K562 (cell line): ENCODE measurements at regions not wholly inside any gene's neighbourhood (a gene's known extent, or its start where the extent isn't known, plus 50 kb on each side); places are given as distances from the start of the nearest gene placed in this dataset.

Experiments used
- ATAC-seq: fragments of 200-7000 bp; cut with Tn5 transposase; 3 replicates; pipeline ENCODE4 v1.9.1; 2020; ENCODE audit warnings: moderate library complexity
- BruUV-seq: library from RNA; stranded (reverse); fragments of 400-500 nt; replicated peaks from 2 replicates; lab custom pipeline; 2021; lab: Mats Ljungman, UMichigan
- CTCF ChIA-PET: fragments of 300-600 bp; formaldehyde crosslinking; extraction: SDS; loops from one replicate; lab custom pipeline; 2021; ENCODE audit warnings: low intra/inter-chr PET ratio; lab: Yijun Ruan, JAX
- POLR2A ChIA-PET: fragments of 300-600, 350-650 bp; sonication (Branson Sonifier 250); formaldehyde crosslinking; extraction: SDS; loops from one replicate; lab custom pipeline; 2021; ENCODE audit warnings: antibody characterized with exemption, inconsistent platforms; lab: Yijun Ruan, JAX
- DNase-seq, 4 experiments: peaks; one replicate each; pipeline versions ENCODE4 v3.0.0 to v3.0.0-alpha.2; 2011 to 2018; ENCODE audit warnings: low spot score in 3 of 4, mixed read lengths in 3 of 4; ENCODE audit errors: extremely low read depth in 1 of 4
- FAIRE-seq: peaks from 2 replicates; lab custom pipeline; 2011; peaks lifted over from hg19 to GRCh38; lab: Jason Lieb, UNC
- H2AFZ ChIP-seq: 2 replicates; pipeline ENCODE4 v1.6.0; 2011; ENCODE audit warnings: low read depth, low read length, control low read depth, inconsistent platforms
- H3K27ac ChIP-seq: fragments of 200-600 bp; 3 replicates; pipeline ENCODE4 v1.8.0; 2011; ENCODE audit warnings: low read depth, mild to moderate bottlenecking, control low read depth, inconsistent platforms, low read length, moderate library complexity, mixed read lengths; ENCODE audit errors: extremely low read depth
- H3K27me3 ChIP-seq, 2 experiments: fragments of 300-600 bp in 1 of 2; 2 replicates in 1 of 2; 3 replicates in 1 of 2; pipeline versions ENCODE4 v1.6.0 to v1.8.0; 2011; ENCODE audit warnings: inconsistent platforms in 2 of 2, low read length in 2 of 2, mild to moderate bottlenecking in 1 of 2, mixed read lengths in 1 of 2, moderate library complexity in 1 of 2; ENCODE audit not compliant: control insufficient read depth in 2 of 2, insufficient read depth in 2 of 2
- H3K36me3 ChIP-seq: fragments of 300-600 bp; 3 replicates; pipeline ENCODE4 v1.8.0; 2011; ENCODE audit warnings: mild to moderate bottlenecking, low read length, inconsistent platforms; ENCODE audit not compliant: control insufficient read depth, insufficient read depth
- H3K4me1 ChIP-seq, 2 experiments: fragments of 200-600 bp in 1 of 2; replicated peaks in 1 of 2; 2 replicates in 1 of 2; 3 replicates in 1 of 2; pipeline versions ENCODE4 v1.5.1 to v1.8.0; 2011; ENCODE audit warnings: inconsistent platforms in 2 of 2, low read length in 2 of 2, mild to moderate bottlenecking in 1 of 2, mixed read lengths in 1 of 2, moderate library complexity in 1 of 2; ENCODE audit not compliant: control insufficient read depth in 2 of 2, insufficient read depth in 2 of 2
- H3K4me2 ChIP-seq: 2 replicates; pipeline ENCODE4 v1.6.1; 2011; ENCODE audit warnings: low read length, control low read depth, inconsistent platforms, mixed read lengths; ENCODE audit not compliant: insufficient read depth
- H3K4me3 ChIP-seq: fragments of 200-600 bp; sonication (generic), shearing (Covaris generic); 2 replicates; pipeline ENCODE4 v1.5.1; 2016; ENCODE audit warnings: control low read depth, inconsistent platforms
- H3K79me2 ChIP-seq: fragments of 200-600 bp; 3 replicates; pipeline ENCODE4 v1.8.0; 2011; ENCODE audit warnings: low read length, inconsistent platforms; ENCODE audit not compliant: control insufficient read depth, insufficient read depth
- H3K9ac ChIP-seq, 2 experiments: 2 replicates each; pipeline versions ENCODE4 v1.6.0 to v1.6.1; 2011; ENCODE audit warnings: low read depth in 2 of 2, low read length in 2 of 2, control low read depth in 1 of 2, inconsistent platforms in 1 of 2, mild to moderate bottlenecking in 1 of 2, mixed read lengths in 1 of 2; ENCODE audit not compliant: insufficient read depth in 1 of 2
- H3K9me1 ChIP-seq: one replicate; pipeline ENCODE4 v1.6.0; 2011; ENCODE audit warnings: inconsistent platforms, mild to moderate bottlenecking, low read length, moderate library complexity; ENCODE audit not compliant: control insufficient read depth, insufficient read depth
- H3K9me3 ChIP-seq: replicated peaks from 2 replicates; pipeline ENCODE4 v1.5.1; 2011; ENCODE audit warnings: low read depth, low read length, inconsistent platforms; ENCODE audit not compliant: control insufficient read depth, insufficient read depth
- H4K20me1 ChIP-seq: replicated peaks from 2 replicates; pipeline ENCODE4 v1.6.1; 2011; ENCODE audit warnings: low read length, inconsistent platforms, mixed read lengths; ENCODE audit not compliant: control insufficient read depth, insufficient read depth
- ATF1 ChIP-seq, 2 experiments: fragments of 450-650 bp in 1 of 2; IDR thresholded peaks; 2 replicates each; pipeline ENCODE4 v1.6.1; 2016; ENCODE audit warnings: missing compliant biosample characterization in 1 of 2, missing genetic modification characterization in 1 of 2
- BRD9 ChIP-seq: fragments of 450-650 bp; IDR thresholded peaks from 2 replicates; pipeline ENCODE4 v1.6.1; 2018; ENCODE audit warnings: low read depth; ENCODE audit not compliant: partially characterized antibody
- BRF2 ChIP-seq: IDR thresholded peaks from 3 replicates; pipeline ENCODE4 v1.6.1; 2011; ENCODE audit warnings: borderline replicate concordance, mild to moderate bottlenecking; ENCODE audit not compliant: insufficient read length, insufficient read depth
- FOXO4 ChIP-seq: fragments of 450-650 bp; formaldehyde crosslinking; IDR thresholded peaks from 2 replicates; pipeline ENCODE4 v1.4.0; 2020; ENCODE audit warnings: mild to moderate bottlenecking, moderate library complexity
- HNRNPLL ChIP-seq: fragments of 200-400 bp; formaldehyde crosslinking; IDR thresholded peaks from 2 replicates; pipeline ENCODE4 v1.6.1; 2017; ENCODE audit warnings: low read length, low read depth, mild to moderate bottlenecking; ENCODE audit not compliant: poor library complexity, severe bottlenecking
- KDM2B ChIP-seq: fragments of 250-450 bp; sonication (Bioruptor Pico); IDR thresholded peaks from 2 replicates; pipeline ENCODE4 v1.8.0; 2021; ENCODE audit warnings: mild to moderate bottlenecking, moderate library complexity
- MAZ ChIP-seq, 2 experiments: fragments of 450-650 bp in 1 of 2; sonication (generic) in 1 of 2; formaldehyde crosslinking; IDR thresholded peaks in 1 of 2; conservative IDR thresholded peaks in 1 of 2; 2 replicates each; pipeline versions ENCODE4 v1.4.0 to v1.5.0; 2020; ENCODE audit warnings: mild to moderate bottlenecking in 1 of 2, missing genetic modification reagents in 1 of 2
- MED1 ChIP-seq: sonication (generic); formaldehyde crosslinking; IDR thresholded peaks from 2 replicates; pipeline ENCODE4 v1.8.1; 2023; ENCODE audit warnings: missing genetic modification reagents, borderline replicate concordance
- PTBP1 ChIP-seq: fragments of 200-400 bp; formaldehyde crosslinking; IDR thresholded peaks from 2 replicates; pipeline ENCODE4 v1.6.1; 2017; ENCODE audit warnings: low read depth, low read length
- RAD51 ChIP-seq: fragments of 450-650 bp; IDR thresholded peaks from 2 replicates; pipeline ENCODE4 v1.7.1; 2016; ENCODE audit warnings: low read depth, mild to moderate bottlenecking, borderline replicate concordance
- RFX7 ChIP-seq: fragments of 250-450 bp; sonication (Bioruptor Pico); IDR thresholded peaks from 2 replicates; pipeline ENCODE4 v1.5.1; 2021; ENCODE audit warnings: mild to moderate bottlenecking
- SAFB ChIP-seq: fragments of 200-400 bp; formaldehyde crosslinking; IDR thresholded peaks from 2 replicates; pipeline ENCODE4 v1.6.1; 2017; ENCODE audit warnings: low read depth, low read length, borderline replicate concordance
- SMAD4 ChIP-seq: fragments of 250-450 bp; sonication (Bioruptor Pico); conservative IDR thresholded peaks from 2 replicates; pipeline ENCODE4 v1.8.0; 2021; ENCODE audit warnings: inconsistent platforms, mild to moderate bottlenecking, moderate library complexity
- ZBTB43 ChIP-seq: sonication (generic); formaldehyde crosslinking; IDR thresholded peaks from 2 replicates; pipeline ENCODE4 v1.8.0; 2023; ENCODE audit warnings: mild to moderate bottlenecking, missing genetic modification reagents
- ZBTB7A ChIP-seq: IDR thresholded peaks from 2 replicates; pipeline ENCODE4 v1.6.1; 2011; ENCODE audit warnings: low read depth, mild to moderate bottlenecking, low read length, moderate library complexity, borderline replicate concordance; ENCODE audit not compliant: control insufficient read depth
- ZFX ChIP-seq: sonication (generic); formaldehyde crosslinking; IDR thresholded peaks from 2 replicates; pipeline ENCODE4 v1.8.0; 2022; ENCODE audit warnings: mild to moderate bottlenecking, missing genetic modification reagents, moderate library complexity
- ZNF324 ChIP-seq: fragments of 250-450 bp; sonication (Bioruptor Pico); IDR thresholded peaks from 2 replicates; pipeline ENCODE4 v1.4.0; 2020; ENCODE audit warnings: mild to moderate bottlenecking
- ZNF41 ChIP-seq: fragments of 250-450 bp; sonication (Bioruptor Pico); conservative IDR thresholded peaks from 2 replicates; pipeline ENCODE4 v1.4.0; 2020; ENCODE audit warnings: mild to moderate bottlenecking
- ZNF561 ChIP-seq: fragments of 450-650 bp; formaldehyde crosslinking; conservative IDR thresholded peaks from 2 replicates; pipeline ENCODE4 v1.4.0; 2020; ENCODE audit warnings: mild to moderate bottlenecking, moderate library complexity
- ZNF57 ChIP-seq: fragments of 450-650 bp; formaldehyde crosslinking; IDR thresholded peaks from 2 replicates; pipeline ENCODE4 v1.4.0; 2020; ENCODE audit warnings: mild to moderate bottlenecking, moderate library complexity
- WGBS: fragments of 100-300 bp; shearing (Covaris generic); methylation state at CpG from one replicate; pipeline ENCODE4 v1.1.6; 2016; ENCODE audit warnings: low coverage, mixed read lengths; ENCODE audit not compliant: insufficient coverage; ENCODE audit errors: missing lambda C conversion rate; 5-methylcytosine and 5-hydroxymethylcytosine counted together
- in situ Hi-C: fragments of 300-500 bp; cut with MboI; formaldehyde crosslinking; loops from 4 replicates; pipeline ENCODE4 v1.15.0; 2018; ENCODE audit warnings: inconsistent platforms, mixed read lengths
- intact Hi-C: fragments of 100-400 bp; cut with micrococcal nuclease; formaldehyde crosslinking; loops from 2 replicates; pipeline ENCODE4 v1.14.2; 2022

- in situ Hi-C loops = no loop called here
- TF ChIP-seq ZBTB43 (no peak), ATF1 (CRISPR knock-in tag; IDR thresholded peaks at IDR 0.05) (no peak), ATF1 (tag; IDR thresholded peaks at IDR 0.05) (no peak), ZNF561 (no peak), PTBP1 (no peak), HNRNPLL (no peak), RFX7 (CRISPR knock-in tag) (no peak), MAZ (CRISPR knock-in tag; conservative IDR thresholded peaks at IDR 0.05 in 1 of 2, IDR thresholded peaks at IDR 0.05 in 1 of 2) (no peak), KDM2B (CRISPR knock-in tag) (no peak), ZNF324 (no peak), ZNF41 (no peak), BRD9 (no peak), BRF2 (no peak), RAD51 (no peak), ZBTB7A (no peak), ZNF57 (CRISPR knock-in tag) (no peak), ZFX (CRISPR knock-in tag) (no peak), SAFB (no peak), FOXO4 (CRISPR knock-in tag) (no peak), MED1 (CRISPR knock-in tag) (no peak), SMAD4 (CRISPR knock-in tag) (no peak)
- H3K36me3 ChIP-seq = no peaks in the 10 kb centered on the region
- BruUV-seq = no TSS peak
- H4K20me1 ChIP-seq = no peaks in the 10 kb centered on the region
- intact Hi-C loops = no loop called here
- no peak overlapping the region for H3K9ac ChIP-seq
- WGBS = 0% methylated on average over 3 of the region's 3 CpGs
- POLR2A ChIA-PET = interaction anchor here (0.6 kb wide), 1 partner anchor 389 kb away, joined by 3 read pairs; no protein-coding TSS in a partner anchor
- no peaks in the 10 kb centered on the region for H3K9me1 ChIP-seq
- H2AFZ ChIP-seq = no peak overlapping the region
- H3K79me2 ChIP-seq = no peaks in the 10 kb centered on the region
- H3K4me2 ChIP-seq = no peak overlapping the region
- FAIRE-seq (no peak), ATAC-seq (no peak), DNase-seq (no peak)
- H3K27ac ChIP-seq = no peak overlapping the region
- H3K4me3 ChIP-seq = no peak overlapping the region
- CTCF ChIA-PET = no interaction called here
- peaks cover 6 to 13% of the 10 kb centered on the region in 2 experiments; a peak in 2 of 5 replicates for H3K27me3 ChIP-seq
- H3K4me1 ChIP-seq = no peaks in the 10 kb centered on the region
- no peaks in the 10 kb centered on the region for H3K9me3 ChIP-seq
Observed at GRCh38 chr17:56680676-56681075, 87.2 kb downstream of the NOG start.
